ENCODE measurements at regions not wholly inside any gene's neighbourhood (a gene's known extent, or its start where the extent isn't known, plus 50 kb on each side); places are given as distances from the start of the nearest gene placed in this dataset.

DNA sequence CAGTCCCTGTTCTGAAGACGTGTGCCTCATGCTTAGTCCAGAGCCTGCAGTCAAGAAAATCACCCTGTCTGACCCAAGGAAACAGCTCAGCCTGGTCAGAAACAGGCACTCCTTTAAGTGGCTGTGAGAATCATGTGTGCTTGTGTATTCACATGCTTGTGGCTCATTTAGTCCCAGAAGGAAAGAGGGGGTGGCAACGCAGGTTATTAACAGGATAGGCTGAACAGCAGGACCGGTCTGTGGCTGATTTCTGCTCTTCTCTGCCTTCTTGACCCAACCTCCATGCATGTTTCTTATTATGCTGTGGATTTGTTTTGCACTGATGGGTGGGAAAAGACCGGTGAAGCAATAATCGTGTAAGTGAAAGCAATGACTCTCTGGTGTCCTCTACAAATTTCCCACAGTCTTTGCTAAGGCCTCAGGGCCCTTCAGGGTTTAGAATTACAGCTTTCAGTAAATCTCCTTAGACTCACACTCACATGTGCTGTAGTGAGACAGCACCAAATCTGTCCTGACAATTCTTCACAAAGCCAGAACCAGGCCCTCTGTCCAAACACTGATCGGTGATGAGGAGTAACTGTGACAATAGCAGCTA is 288.1 kb downstream of the ETS1 start:
- peaks cover 6% of the 10 kb centered on the region for H3K9me3 Mint-ChIP-seq (ENCODE audit: low read depth)
- CTCF ChIA-PET, result interaction anchor here (0.8 to 7.4 kb wide), 8 partner anchors 8 to 333 kb away, joined by 3 to 82 read pairs (median 5); no protein-coding TSS in a partner anchor
- H3K27me3 Mint-ChIP-seq, result no peaks in the 10 kb centered on the region
- ATAC-seq (no peak), DNase-seq (no peak)
- H3K27ac Mint-ChIP-seq, result peak overlapping the region; percentile 82
- H3K36me3 Mint-ChIP-seq, result peaks cover 30% of the 10 kb centered on the region
- peaks cover 84% of the 10 kb centered on the region for H3K4me1 Mint-ChIP-seq
- peak overlapping the region; percentile 29 for H3K4me3 Mint-ChIP-seq

DNA sequence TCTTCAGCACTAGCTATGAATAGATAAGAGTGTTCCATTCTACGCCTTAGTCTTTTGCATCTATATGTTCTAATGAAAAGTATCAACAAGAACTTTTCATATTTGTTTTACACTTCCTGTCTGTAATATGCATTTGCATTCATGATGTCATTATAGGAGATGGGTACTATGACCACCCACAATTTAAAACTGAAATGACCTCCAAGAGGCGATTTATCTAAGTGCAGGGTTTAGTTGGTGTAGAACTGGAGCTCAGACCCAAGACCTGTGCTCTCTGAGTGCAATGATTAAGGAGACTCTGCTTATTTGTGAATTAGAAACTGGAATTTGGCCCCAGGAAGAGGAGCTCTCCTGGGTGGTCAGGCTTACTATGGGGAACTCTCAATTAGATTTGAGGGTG is 289.1 kb downstream of the ETS1 start:
- Mint-ChIP-seq H3K27me3 (no peaks in the 10 kb centered on the region), H3K9me3 (ENCODE audit: low read depth) (peaks cover 6% of the 10 kb centered on the region), H3K27ac (peak overlapping the region; percentile 82), H3K36me3 (peaks cover 38% of the 10 kb centered on the region), H3K4me1 (peaks cover 83% of the 10 kb centered on the region), H3K4me3 (no peak overlapping the region)
- no peak for DNase-seq
- no peak for ATAC-seq
- CTCF ChIA-PET, result interaction anchor here (0.7 to 7.4 kb wide), 7 partner anchors 7 to 334 kb away, joined by 3 to 82 read pairs (median 4); no protein-coding TSS in a partner anchor

DNA sequence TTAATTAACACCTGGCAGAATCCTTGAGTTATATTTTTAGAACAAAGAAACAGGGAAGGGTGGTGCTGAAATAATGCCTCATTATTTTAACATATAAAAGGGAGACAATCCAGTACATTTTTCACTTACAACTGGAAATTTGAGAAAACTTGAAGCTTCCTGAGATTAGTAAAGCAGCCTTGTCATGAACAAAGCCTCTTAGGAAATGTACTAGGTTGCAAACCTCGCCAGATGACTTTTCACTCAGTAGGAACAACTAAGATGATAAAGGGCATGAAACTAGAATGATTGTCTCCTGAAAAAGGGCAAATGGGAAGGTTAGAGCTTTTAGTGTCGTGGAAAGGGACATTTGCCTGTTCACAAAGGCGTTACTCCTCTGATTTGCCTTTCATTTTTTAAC is 289.6 kb downstream of the ETS1 start:
- Mint-ChIP-seq H3K36me3 (peaks cover 43% of the 10 kb centered on the region), H3K27me3 (no peaks in the 10 kb centered on the region), H3K4me1 (peaks cover 83% of the 10 kb centered on the region), H3K4me3 (no peak overlapping the region), H3K9me3 (ENCODE audit: low read depth) (peaks cover 6% of the 10 kb centered on the region), H3K27ac (peak overlapping the region; percentile 82)
- DNase-seq (no peak), ATAC-seq (no peak)
- CTCF ChIA-PET, result interaction anchor here (1.0 to 7.4 kb wide), 7 partner anchors 7 to 334 kb away, joined by 3 to 82 read pairs (median 4); no protein-coding TSS in a partner anchor

GRCh38 chr11:128297091-128297651 is 290.2 kb downstream of the ETS1 start:
- no peak for ATAC-seq
- H3K27me3 Mint-ChIP-seq, result no peaks in the 10 kb centered on the region
- peaks cover 45% of the 10 kb centered on the region for H3K36me3 Mint-ChIP-seq
- CTCF ChIA-PET, result interaction anchor here (1.0 to 7.4 kb wide), 9 partner anchors 8 to 335 kb away, joined by 3 to 82 read pairs (median 4); no protein-coding TSS in a partner anchor
- no peak overlapping the region for H3K4me3 Mint-ChIP-seq
- H3K4me1 Mint-ChIP-seq, result peaks cover 88% of the 10 kb centered on the region
- DNase-seq, result no peak
- peak overlapping the region; percentile 82 for H3K27ac Mint-ChIP-seq
- H3K9me3 Mint-ChIP-seq (ENCODE audit: low read depth), result peaks cover 6% of the 10 kb centered on the region

GRCh38 chr11:128294671-128295050 is 292.7 kb downstream of the ETS1 start:
- Mint-ChIP-seq H3K36me3 (peaks cover 40% of the 10 kb centered on the region), H3K9me3 (ENCODE audit: low read depth) (peaks cover 6% of the 10 kb centered on the region), H3K4me1 (peaks cover 89% of the 10 kb centered on the region), H3K27ac (no peak overlapping the region), H3K27me3 (no peaks in the 10 kb centered on the region), H3K4me3 (no peak overlapping the region)
- CTCF ChIA-PET, result interaction anchor here (1.4 kb wide), 1 partner anchor 10 kb away, joined by 4 read pairs; no protein-coding TSS in a partner anchor
- no peak for ATAC-seq
- DNase-seq, result no peak

- no peak overlapping the region for H3K27ac Mint-ChIP-seq
- peaks cover 6% of the 10 kb centered on the region for H3K9me3 Mint-ChIP-seq (ENCODE audit: low read depth)
- DNase-seq, result no peak
- no peak for ATAC-seq
- no peak overlapping the region for H3K4me3 Mint-ChIP-seq
- CTCF ChIA-PET, result interaction anchor here (1.4 kb wide), 1 partner anchor 11 kb away, joined by 4 read pairs; no protein-coding TSS in a partner anchor
- H3K27me3 Mint-ChIP-seq, result no peaks in the 10 kb centered on the region
- H3K4me1 Mint-ChIP-seq, result peaks cover 89% of the 10 kb centered on the region
- H3K36me3 Mint-ChIP-seq, result peaks cover 39% of the 10 kb centered on the region
Observed at GRCh38 chr11:128294001-128294670, 293.2 kb downstream of the ETS1 start.

DNA sequence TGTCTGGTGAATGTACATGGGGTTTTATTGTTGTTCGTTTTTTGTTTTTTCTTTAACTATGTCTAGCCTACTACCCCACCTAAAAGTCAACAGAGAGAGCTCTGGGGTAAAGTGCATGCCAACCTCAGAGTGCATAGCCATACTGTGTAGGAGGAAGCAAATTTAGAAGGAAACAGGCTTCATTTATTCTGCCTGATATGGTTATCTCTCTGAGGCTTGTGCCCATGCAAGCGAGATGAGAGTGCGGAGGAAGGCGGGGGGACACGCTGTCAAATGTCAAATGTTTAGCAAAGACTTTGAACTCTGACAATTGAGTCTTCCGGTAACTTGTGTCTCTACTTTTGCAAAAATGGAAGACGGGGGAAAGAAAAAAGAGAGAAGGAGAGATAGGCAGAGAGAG is 295.5 kb downstream of the ETS1 start:
- Mint-ChIP-seq H3K27ac (peak overlapping the region; percentile 92), H3K4me1 (peaks cover 85% of the 10 kb centered on the region), H3K36me3 (peaks cover 45% of the 10 kb centered on the region), H3K9me3 (ENCODE audit: low read depth) (peaks cover 6% of the 10 kb centered on the region), H3K4me3 (peak overlapping the region; percentile 86), H3K27me3 (no peaks in the 10 kb centered on the region)
- DNase-seq, result peak; percentile 58
- ATAC-seq, result no peak
- CTCF ChIA-PET, result interaction anchor here (1.1 to 5.6 kb wide), 10 partner anchors 9 to 539 kb away, joined by 3 to 92 read pairs (median 20); no protein-coding TSS in a partner anchor

DNA sequence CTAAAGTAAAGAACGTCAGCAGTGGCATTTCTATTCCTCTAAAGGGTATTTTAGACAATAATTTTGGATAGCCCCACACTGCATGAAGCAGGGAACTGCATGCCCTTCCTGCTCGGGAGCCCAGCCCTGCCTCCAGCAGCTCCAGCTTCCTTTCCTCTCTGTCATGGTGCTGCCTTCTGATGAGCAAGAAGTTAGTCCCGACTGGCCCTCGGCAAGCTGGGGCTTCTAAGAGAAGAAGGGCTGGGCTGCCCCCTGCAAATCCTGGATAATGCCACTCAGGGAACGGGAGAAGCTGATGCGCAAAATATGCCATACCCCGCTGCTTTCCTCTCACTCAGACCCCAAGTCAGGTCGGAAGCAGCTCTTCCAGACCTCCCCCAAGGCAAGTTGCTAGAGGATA is 296.4 kb downstream of the ETS1 start:
- no peaks in the 10 kb centered on the region for H3K27me3 Mint-ChIP-seq
- peak overlapping the region; percentile 92 for H3K27ac Mint-ChIP-seq
- CTCF ChIA-PET, result interaction anchor here (0.7 to 5.6 kb wide), 36 partner anchors 10 to 540 kb away, joined by 3 to 92 read pairs (median 6); no protein-coding TSS in a partner anchor
- H3K4me1 Mint-ChIP-seq, result peaks cover 84% of the 10 kb centered on the region
- peaks cover 43% of the 10 kb centered on the region for H3K36me3 Mint-ChIP-seq
- ATAC-seq, result no peak
- peak overlapping the region; percentile 86 for H3K4me3 Mint-ChIP-seq
- peaks cover 6% of the 10 kb centered on the region for H3K9me3 Mint-ChIP-seq (ENCODE audit: low read depth)
- no peak for DNase-seq

DNA sequence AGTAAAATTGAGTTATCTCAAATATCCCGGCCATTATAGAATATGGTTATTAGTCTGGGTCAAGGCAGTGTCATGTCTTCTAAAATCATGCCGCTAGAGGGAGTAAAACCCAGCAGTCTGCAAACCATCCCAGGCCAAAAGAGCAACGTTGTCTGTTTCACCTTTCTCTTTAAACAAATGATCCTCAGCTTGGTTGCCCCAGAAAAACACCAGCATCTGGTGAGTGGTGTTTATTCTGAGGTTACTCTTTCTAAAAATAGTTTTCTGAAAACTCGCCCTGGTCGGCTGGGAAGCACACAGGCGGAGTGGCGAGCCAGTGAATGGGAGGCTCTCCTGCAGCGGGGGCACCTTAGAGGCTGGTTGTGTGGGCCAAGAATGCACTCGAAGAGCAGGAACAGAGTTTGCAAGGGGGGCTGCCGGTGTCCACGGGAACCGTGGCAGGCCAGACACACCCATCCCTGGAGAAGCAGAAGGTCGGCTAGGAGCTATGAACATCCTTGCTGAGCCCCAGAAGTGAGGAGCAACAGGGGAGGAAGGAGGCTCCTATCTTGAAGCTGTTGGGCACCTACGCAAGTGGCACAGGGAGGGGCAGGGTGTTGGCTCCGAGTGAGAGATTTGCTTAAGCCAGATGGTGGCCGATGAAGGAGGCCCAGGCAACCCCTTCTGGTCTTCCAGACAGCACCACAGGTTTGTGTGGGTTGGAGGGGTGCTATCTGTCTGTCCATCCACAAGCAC is 297.1 kb downstream of the ETS1 start:
- H3K27me3 Mint-ChIP-seq, result no peaks in the 10 kb centered on the region
- CTCF ChIA-PET, result interaction anchor here (0.6 to 5.6 kb wide), 50 partner anchors 10 to 541 kb away, joined by 3 to 92 read pairs (median 5); no protein-coding TSS in a partner anchor
- peaks cover 86% of the 10 kb centered on the region for H3K4me1 Mint-ChIP-seq
- H3K27ac Mint-ChIP-seq, result peak overlapping the region; percentile 92
- peak overlapping the region; percentile 86 for H3K4me3 Mint-ChIP-seq
- H3K36me3 Mint-ChIP-seq, result peaks cover 38% of the 10 kb centered on the region
- ATAC-seq (peak; percentile 70), DNase-seq (peak; percentile 86)
- peaks cover 4% of the 10 kb centered on the region for H3K9me3 Mint-ChIP-seq (ENCODE audit: low read depth)

- DNase-seq (peak; percentile 84), ATAC-seq (peak; percentile 51)
- Mint-ChIP-seq H3K9me3 (ENCODE audit: low read depth) (no peaks in the 10 kb centered on the region), H3K27ac (peak overlapping the region; percentile 92), H3K4me3 (peak overlapping the region; percentile 53), H3K4me1 (peaks cover 79% of the 10 kb centered on the region), H3K27me3 (no peaks in the 10 kb centered on the region), H3K36me3 (peaks cover 30% of the 10 kb centered on the region)
- CTCF ChIA-PET, result interaction anchor here (0.7 to 5.6 kb wide), 30 partner anchors 12 to 542 kb away, joined by 3 to 92 read pairs (median 7); no protein-coding TSS in a partner anchor
Observed at GRCh38 chr11:128289048-128289447, 298.3 kb downstream of the ETS1 start.

DNA sequence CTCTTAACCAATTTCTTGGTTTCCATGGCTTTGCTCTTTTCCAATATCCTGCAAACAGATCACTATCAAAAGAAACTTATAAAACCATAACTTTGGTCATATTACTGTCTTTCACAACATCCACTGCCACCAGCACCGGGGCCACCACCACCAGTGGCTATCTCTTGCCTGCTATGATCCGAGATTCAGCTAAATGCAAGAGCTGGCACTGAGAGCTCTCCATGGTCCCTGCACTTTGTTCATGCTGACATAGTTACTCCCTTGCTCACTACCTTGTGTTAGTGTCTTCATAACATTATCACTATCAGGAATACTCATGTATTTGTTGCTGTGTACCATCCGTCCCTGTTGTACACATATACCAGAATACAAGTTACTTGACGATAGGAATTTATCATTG is 299.0 kb downstream of the ETS1 start:
- Mint-ChIP-seq H3K27me3 (no peaks in the 10 kb centered on the region), H3K4me1 (peaks cover 74% of the 10 kb centered on the region), H3K4me3 (no peak overlapping the region), H3K36me3 (peaks cover 25% of the 10 kb centered on the region), H3K9me3 (ENCODE audit: low read depth) (no peaks in the 10 kb centered on the region), H3K27ac (no peak overlapping the region)
- DNase-seq (no peak), ATAC-seq (no peak)
- CTCF ChIA-PET, result interaction anchor here (1.0 to 5.6 kb wide), 13 partner anchors 12 to 543 kb away, joined by 3 to 92 read pairs (median 11); no protein-coding TSS in a partner anchor

DNA sequence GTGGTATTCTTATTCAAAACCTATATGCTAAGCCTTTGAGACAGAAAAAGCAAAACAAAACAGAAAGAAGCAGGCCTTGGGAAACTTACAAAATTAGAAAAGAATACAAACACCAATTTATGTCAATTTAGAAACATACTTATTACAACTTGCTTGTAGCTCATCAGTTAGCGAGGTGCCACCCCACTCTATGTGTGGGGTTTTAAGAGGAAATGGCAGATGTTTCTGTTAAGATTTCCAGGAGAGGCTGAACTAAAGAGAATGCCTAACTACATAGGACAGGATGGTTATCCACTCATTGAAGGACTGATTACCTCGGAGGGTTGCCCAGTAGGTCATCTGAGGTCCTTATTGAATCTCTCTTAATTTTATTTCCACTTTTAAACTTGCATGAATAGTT is 302.0 kb downstream of the ETS1 start:
- no peak overlapping the region for H3K4me3 Mint-ChIP-seq
- no peaks in the 10 kb centered on the region for H3K27me3 Mint-ChIP-seq
- DNase-seq (no peak), ATAC-seq (no peak)
- CTCF ChIA-PET, result interaction anchor here (0.8 to 4.0 kb wide), 5 partner anchors 11 to 573 kb away, joined by 3 to 17 read pairs (median 4); no protein-coding TSS in a partner anchor
- H3K4me1 Mint-ChIP-seq, result peaks cover 50% of the 10 kb centered on the region
- H3K9me3 Mint-ChIP-seq (ENCODE audit: low read depth), result no peaks in the 10 kb centered on the region
- H3K36me3 Mint-ChIP-seq, result peaks cover 15% of the 10 kb centered on the region
- no peak overlapping the region for H3K27ac Mint-ChIP-seq
